HG03354 (cell line): ENCODE measurements at regions not wholly inside any gene's neighbourhood (a gene's known extent, or its start where the extent isn't known, plus 50 kb on each side); places are given as distances from the start of the nearest gene placed in this dataset.

ENCODE experiments used
- ATAC-seq: cut with Tn5 transposase; IDR thresholded peaks from one replicate; pipeline ENCODE4 v1.9.1; 2021; ENCODE audit warnings: mild to moderate bottlenecking; ENCODE audit not compliant: unreplicated experiment, poor library complexity, severe bottlenecking

DNA sequence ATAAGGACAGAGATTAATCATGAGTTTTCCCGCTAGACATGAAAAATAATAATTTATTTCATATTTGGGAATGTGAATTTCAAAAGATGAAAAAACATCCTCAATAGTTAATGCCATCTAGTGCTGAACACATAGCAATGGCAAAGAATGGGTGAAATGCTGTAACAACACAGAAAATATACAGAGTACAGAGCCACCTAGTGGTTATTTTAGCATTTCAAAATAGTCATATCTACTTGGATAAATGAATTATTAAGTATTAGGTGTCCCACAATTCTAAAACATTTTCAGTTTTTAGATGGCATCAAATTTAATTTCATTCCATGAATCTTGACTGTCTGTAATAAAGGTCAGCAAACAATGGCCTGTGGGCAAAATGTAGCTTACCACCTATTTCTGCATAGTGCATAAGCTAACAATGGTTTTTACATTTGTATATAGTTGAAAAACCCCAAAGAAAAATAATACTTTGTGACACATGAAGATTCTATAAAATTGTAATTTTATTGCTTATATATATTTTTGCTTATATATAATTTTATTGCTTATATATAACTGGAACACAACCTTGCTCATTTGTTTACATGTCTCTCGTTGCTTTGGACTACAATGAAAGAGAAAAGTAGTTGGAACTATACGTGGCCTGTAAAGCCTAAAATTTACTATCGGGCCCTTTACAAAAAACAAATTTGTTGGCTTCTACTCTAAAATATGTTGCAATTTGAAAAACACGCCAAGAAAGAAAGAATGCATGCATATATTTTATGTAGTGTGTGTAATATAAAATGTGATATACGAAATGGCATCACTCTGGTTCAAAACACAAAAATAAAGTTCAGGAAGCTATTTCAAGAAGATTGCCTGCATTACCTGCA is 99.1 kb upstream of the FAM47C start:
- peak; percentile 86 for ATAC-seq

DNA sequence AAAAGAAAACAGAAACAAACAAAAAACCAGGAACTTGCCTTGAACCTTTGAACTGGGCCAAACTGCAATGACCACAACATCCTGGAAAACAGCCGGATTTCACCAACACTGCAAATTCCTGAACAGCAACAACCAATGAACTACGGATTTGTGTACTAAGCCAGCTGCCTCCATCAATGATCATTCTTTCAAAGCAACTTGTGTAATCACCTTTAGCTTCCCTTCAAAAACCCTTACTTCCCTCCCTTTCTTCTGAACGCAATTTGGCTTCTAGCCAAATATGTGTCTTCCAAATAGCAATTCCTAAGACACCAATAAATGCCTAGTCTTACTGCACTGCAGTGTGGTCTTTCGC is 98.5 kb upstream of the FAM47C start:
- no peak for ATAC-seq

DNA sequence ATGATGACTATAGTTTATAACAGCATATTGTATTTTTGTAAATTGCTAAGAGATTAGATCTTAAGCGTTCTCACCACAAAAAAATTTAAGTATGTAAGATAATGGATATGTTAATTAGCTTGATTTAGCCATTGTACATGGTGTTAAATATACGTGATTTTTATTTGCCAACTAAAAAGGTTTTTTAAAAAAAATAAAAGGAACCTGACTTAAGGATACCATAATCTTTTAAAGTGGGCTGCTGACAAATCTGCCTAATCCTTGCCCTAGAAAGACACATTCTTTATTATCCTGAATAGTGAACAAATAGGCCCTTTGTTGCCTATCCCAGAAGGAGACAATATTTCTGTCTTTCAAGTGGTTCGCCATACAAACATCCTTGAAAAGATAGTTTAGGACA is 94.6 kb upstream of the FAM47C start:
- no peak for ATAC-seq

DNA sequence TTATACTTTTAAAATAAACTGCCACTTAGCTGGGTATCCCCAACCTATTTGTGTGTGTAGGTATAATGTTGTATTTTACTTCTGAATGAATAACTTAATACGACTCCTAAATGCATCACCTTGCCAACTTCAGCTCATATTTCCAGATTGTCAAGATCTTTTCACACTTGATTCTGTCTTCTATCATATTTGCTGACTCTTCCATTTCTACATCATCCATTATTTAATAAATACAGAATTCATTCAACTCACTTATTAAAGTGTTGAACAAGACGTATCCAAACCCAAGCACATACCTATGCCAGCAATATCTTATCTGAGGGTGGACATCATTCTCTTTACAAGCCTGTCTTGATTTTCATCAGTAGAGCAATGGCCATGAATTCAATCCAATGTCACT is 91.2 kb upstream of the FAM47C start:
- ATAC-seq = no peak

DNA sequence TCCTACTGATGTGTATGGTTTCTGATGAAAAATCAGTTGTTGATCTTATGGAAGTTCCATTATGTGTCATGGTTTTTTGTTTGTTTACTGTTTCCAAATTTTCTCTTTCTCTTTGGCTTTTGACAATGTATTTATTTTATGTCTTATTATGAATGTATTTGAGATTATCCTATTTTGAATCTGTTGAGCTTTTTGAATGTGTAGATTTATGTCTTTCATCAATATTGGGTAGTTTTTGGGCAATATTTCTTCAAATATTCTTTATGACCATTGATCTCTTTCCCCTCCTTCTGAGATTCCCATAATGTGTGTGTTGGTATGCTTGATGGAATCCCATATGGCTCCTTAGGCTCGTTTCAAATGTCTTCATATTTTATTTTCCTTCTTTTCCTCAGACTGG is 80.5 kb upstream of the FAM47C start:
- no peak for ATAC-seq

DNA sequence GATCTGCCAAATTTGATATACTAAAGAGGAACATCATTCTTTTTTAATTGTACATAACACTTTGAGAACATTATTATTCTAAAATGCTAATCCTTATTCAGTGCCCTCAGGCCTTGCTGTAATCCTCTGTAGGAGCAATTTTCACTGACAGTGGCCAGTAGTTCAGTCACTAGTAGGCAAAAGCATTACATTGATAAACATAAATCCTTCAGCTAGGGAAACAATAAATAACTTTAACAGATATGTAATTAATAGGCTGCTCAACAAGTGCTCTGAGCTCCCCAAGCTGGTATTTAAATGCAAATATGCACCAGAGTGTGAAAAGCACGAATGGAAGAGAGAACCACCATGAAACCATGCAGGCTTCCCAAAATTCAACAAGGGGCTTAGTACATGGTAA is 77.7 kb upstream of the FAM47C start:
- no peak for ATAC-seq

DNA sequence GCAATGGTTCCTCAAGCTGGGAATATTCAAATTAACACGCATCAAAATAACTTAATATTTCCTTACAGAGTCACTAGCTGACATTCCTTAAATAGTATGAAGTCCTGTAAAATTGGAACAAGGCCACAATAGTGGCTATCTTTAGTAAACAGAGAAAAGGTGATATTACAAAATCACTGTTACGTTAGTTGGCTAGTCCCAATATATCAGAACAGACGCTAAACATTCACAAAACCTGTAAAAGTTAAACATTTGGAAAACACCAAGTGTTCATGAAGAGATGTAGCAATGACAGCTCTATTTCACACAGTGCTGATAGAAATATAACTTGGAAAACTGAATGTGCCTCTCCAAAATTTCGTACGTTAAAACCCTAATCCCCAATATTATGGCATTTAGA is 61.0 kb upstream of the FAM47C start:
- no peak for ATAC-seq

DNA sequence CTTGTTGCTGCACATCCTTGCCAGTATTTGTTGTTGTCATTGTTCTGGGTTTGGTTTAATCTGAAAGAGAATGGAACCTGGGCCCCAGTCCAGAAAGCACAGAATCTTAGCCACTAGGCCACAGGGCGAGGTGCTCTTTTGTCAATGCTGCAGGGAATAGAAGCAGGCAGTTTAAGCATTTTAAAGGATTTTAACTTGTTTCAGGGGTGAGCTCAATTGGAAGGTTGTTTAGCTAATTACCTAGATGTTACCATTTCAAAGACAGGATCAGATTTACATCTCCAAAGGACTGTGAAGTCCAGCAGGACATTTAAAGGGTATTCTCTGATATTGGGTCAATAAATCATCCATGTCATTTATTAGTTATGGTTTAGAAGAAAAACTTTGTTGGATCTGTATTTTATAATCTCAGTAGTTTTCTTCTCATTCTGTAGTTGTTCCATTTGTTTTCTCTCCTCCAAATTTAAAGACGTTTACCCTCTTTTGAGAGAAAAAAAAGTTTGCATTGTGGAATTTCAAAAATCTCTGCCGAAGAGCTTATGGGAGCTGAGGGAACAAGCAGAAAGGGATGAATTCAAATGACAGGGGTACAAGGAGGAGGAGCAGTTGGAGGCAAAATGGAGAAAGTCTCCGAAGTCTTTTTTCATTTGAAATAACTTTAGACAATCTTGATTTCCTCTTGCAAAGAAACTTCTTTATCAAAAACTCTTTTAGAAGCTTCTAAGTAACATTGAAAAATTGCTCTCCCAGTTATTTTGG is 57.5 kb upstream of the FAM47C start:
- no peak for ATAC-seq

DNA sequence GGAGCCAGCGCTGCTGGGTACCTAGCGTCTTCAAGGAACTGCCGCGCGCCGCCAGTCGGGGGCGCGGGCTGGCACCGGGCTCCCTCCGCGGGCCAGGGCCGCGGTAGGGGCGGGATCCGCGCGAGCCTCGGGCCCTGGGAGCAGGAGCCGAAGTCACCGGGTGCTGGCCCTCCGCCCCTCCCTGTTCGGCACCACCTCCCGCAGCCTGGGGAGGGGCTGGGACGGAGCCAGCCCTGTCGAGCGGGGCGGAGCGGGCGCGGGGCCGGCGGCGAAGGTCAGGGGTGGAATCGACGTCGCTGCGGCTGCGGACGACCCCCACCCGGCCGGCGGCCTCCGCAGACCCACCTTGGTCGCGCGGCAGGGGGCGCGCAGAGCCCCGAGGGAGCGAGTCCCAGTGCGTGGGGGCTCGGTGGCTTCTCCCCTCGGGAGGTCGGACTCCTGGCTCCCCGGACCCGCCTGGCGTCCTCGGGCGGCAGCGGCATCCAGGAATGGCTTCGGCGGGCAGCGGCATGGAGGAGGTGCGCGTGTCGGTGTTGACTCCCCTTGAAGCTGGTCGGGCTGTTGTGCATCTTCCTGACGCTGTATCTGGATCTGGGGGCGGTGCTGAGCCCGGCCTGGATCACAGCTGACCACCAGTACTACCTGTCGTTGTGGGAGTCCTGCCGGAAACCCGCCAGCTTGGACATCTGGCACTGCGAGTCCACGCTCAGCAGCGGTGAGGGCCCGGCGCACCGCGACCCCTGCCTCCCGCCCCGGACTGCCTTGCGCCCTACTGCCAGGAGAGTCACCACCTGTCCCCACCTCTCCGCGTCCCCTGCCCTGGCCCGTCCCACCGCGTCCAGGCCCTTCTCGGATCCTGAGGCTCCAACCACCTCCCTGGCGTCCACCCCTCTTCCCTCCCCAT is 50.5 kb upstream of the FAM47C start:
- ATAC-seq = no peak
